HG02840 (cell line): ENCODE measurements at regions not wholly inside any gene's neighbourhood (a gene's known extent, or its start where the extent isn't known, plus 50 kb on each side); places are given as distances from the start of the nearest gene placed in this dataset.
"Not testable (repeated sequence)": the region's sequence is repeated elsewhere in the genome, so short reads cannot be mapped to it uniquely, and the experiment has no call there.

Experiments
- ATAC-seq: cut with Tn5 transposase; IDR thresholded peaks from one replicate; pipeline ENCODE4 v1.9.1; 2021; ENCODE audit warnings: mild to moderate bottlenecking, moderate library complexity, moderate number of reproducible peaks; ENCODE audit not compliant: unreplicated experiment, low FRiP score

- no peak for ATAC-seq
Observed at GRCh38 chr13:58704953-58705352, 1073.4 kb downstream of the PCDH17 start.

DNA sequence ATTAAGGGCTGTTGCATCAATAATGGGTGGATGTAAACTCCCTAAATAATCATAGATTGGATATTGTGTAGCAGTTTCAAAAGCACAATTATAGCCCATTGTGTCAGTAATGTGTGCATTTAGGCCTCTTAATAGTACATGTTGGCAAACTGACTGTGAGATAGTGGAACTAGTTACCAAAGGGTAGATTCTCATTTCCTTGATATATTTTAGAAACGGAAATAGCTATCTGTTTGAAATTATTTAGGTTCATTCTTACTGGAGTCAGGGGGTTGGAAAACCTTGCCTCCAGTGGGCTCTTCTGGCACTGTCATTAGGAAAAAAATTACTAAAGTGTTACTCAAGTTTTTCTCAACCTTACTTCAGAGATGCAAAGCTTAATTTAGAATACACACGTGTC is 1074.9 kb downstream of the PCDH17 start:
- no peak for ATAC-seq

DNA sequence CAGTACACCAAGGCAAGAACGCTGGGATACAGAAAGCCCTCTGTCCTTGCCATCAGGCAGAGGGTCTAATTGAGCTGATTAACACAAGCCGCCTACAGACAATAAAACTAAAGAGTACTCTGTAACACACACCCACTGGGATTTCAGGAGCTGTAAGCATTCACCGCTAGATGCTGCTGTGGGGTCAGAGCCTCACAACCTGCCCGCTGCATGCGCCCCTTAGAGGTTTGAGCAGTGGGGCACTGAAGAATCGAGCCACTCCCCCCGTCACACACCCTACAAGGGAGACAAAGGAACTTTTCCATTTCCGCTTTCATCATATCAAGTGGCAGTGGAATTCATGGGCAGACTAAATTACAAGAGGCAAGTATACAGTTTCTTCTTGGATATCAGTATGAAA is 1080.6 kb downstream of the PCDH17 start:
- no peak for ATAC-seq

GRCh38 chr13:58714016-58714415 is 1082.5 kb downstream of the PCDH17 start:
- not testable (repeated sequence) for ATAC-seq

DNA sequence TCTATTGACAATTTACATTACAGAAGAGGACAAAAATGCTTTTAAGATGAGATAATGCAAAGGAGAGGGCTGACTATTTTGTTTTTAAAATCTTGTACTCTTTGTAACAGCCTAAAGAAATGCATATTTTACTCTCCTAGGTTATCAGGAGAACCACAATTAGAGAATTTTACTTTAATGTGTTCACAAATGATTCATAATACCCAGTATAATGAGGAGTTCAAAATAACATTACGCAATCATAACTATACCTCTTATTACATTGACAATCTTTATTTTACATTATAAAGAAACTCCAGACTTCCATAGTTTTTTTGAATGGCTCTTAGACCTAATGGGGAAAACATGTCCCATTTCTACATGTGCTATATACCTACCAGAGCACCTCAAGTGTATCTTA is 1089.7 kb downstream of the PCDH17 start:
- ATAC-seq, result no peak

- ATAC-seq, result no peak
Observed at GRCh38 chr13:58728126-58728525, 1096.6 kb downstream of the PCDH17 start.

GRCh38 chr13:58729361-58729760 is 1097.8 kb downstream of the PCDH17 start:
- ATAC-seq, result no peak

GRCh38 chr13:58744686-58745085 is 1113.1 kb downstream of the PCDH17 start:
- ATAC-seq, result no peak

DNA sequence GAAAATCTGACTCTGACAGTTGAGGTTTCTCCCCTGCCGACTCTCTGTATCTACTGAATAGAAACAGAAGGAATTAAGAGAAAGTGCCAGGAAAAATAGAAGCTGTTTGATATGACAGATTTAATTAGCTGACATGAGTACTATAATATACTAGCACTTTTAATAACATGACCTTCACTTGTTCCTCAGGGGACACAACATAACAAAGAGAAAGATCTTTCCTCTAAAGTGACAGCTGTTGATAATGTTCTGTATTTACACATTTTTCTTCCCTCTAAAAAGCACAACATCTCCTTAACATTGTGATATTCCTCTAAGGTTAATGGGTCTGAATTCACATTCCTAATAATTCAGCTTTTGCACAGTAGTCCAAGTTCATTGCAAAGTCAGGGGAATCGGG is 1136.0 kb downstream of the PCDH17 start:
- ATAC-seq, result no peak

DNA sequence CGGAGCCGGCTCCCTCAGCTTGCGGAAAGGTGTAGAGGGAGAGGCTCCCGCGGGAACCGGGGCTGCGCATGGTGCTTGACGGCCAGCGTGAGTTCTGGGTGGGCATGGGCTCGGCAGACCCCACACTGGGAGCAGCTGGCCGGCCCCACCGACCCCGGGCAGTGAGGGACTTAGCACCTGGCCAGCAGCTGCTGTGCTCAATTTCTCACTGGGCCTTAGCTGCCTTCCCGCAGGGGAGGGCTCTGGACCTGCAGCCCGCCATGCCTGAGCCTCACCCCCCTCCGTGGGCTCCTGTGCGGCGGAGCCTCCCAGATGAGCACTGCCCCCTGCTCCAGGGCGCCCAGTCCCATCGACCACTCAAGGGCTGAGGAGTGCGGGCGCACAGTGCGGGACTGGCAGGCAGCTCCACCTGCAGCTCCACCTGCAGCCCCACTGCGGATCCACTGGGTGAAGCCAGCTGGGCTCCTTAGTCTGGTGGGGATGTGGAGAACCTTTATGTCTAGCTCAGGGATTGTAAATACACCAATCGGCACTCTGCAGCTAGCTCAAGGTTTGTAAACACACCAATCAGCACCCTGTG is 1141.8 kb downstream of the PCDH17 start:
- ATAC-seq, result no peak

DNA sequence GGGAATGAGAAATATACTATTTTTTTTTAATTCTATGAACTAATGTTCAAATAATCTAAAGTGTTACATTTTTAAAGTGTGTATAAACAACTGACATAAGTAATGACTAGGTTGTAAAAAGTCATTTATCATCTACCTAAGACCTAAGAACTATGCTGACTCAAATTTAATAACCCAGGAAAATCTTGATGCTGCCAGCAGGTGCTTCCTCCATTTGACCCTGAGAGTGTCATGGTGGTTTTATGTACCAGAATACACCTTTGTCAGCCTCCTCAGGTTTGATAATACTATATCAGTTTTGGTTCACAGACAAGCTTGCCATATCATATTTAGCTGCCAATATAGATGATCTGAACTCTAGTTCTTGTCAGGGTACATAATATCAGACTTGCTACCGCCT is 1151.2 kb downstream of the PCDH17 start:
- no peak for ATAC-seq

DNA sequence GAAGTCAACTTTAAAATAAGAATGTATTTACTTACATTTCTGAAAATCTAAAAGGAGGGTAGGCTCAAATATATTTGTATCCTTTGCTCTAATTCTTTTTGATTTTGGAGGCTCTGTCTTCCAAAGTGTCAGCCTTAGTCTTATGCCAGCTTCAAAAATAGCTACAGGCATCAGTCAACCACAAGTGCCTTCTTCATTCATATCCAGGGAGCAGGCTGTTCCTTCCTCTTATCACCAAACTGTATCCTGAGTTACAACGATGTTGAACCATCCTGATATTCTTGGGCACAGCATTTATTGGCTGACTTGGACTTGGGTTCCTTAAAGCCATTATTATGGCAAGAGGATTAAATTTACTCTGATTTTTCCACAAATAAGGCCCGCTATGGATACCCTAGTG is 1161.3 kb downstream of the PCDH17 start:
- ATAC-seq, result no peak

DNA sequence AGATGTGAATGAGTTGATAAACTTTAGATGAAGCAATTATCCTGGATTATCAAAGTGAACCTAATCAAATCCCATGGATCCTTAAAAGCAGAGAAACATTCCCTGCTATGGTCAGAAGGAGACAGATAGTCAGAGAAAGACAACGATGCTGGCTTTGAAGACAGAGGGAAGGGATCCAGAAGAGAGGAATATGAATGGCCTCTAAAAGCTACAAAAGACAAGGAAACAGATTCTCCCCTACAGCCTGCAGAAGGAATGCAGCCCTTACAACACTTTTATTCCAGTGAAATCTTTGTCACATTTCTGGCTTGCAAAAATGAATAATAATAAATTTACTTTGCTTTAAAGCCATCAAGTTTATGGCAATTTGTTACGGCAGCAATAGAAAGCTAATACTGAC is 1164.2 kb downstream of the PCDH17 start:
- no peak for ATAC-seq

- no peak for ATAC-seq
Observed at GRCh38 chr13:58804832-58805231, 1173.3 kb downstream of the PCDH17 start.

GRCh38 chr13:58806401-58806800 is 1174.9 kb downstream of the PCDH17 start:
- no peak for ATAC-seq

DNA sequence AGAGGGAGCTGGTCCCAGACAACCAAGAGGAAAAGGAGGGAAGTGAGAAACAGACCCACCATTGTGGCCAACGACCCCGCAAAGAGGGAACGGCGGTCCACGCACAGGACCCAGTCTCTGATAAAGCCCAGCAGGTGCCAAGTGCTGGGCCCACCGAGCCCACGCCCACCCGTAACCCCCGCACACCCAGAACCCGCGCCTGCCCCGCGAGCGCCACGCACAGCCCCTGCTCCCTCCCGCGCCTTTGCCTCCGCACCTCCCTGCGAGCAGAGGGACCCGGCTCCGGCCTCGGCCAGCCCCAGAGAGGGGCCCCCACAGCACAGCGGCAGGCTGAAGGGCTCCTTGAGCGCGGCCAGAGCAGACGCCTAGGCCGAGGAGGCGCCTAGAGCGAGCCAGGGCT is 1192.2 kb downstream of the PCDH17 start:
- ATAC-seq, result no peak

- no peak for ATAC-seq
Observed at GRCh38 chr13:58827904-58828303, 1196.4 kb downstream of the PCDH17 start.

DNA sequence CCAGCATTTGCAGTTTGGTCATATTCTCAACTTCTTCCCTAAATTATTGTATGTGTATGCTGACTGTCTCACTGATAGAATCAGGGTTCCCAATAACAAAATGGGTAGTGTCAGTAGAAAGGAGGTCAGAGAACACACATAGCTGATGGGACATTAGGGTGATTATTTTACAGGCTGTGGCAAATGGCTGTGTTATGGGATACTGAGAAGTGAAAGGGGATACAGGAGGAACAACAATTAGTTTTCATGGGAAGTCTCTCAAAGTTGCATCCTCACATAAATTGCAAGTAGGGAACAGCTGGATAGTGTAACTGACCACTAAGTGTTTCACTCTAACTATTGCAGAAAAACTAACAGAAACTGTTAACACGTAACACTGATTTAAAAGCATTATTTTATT is 1199.3 kb downstream of the PCDH17 start:
- ATAC-seq, result no peak

- ATAC-seq, result no peak
Observed at GRCh38 chr13:58838615-58839014, 1207.1 kb downstream of the PCDH17 start.

- ATAC-seq, result no peak
Observed at GRCh38 chr13:58843071-58843470, 1211.5 kb downstream of the PCDH17 start.

DNA sequence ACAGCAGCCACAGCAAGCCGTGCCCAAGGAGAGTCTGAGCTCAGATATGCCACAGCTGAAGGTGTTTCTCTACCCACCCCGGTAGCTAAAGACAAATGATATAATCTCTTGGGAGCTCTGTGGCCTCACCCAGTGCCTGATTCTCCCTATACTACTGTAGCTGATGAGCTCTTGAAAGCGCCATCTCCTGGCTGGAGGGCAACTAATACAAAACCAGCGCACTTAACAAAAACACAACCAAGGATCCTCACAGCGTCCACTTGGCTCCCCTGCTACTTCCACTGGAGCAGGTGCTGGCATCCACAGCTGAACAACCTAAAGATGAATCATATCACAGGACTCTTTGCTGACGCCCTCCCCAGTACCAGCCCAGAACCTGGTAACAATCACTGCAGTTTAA is 1212.0 kb downstream of the PCDH17 start:
- no peak for ATAC-seq

DNA sequence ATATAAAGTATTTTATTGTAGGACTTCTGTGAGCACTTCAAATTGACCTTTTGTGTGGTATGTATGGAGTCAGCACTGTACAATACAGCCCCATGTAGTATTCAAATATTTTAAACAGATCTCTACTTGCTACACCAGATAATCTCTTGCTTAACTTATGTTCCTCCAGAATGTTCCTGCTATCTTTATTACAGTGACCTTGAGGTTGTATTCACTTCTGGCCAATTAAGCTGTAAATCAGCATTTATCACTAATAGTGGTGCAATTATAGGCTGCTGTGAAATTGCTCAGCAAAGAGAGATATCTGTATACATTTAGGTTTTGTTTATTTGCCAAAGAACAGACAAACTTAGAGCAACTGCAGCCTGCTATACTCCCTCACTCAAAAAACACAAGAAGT is 1218.6 kb downstream of the PCDH17 start:
- no peak for ATAC-seq

GRCh38 chr13:58852076-58852475 is 1220.5 kb downstream of the PCDH17 start:
- no peak for ATAC-seq
